ENCODE measurements at regions not wholly inside any gene's neighbourhood (a gene's known extent, or its start where the extent isn't known, plus 50 kb on each side); places are given as distances from the start of the nearest gene placed in this dataset.

DNA sequence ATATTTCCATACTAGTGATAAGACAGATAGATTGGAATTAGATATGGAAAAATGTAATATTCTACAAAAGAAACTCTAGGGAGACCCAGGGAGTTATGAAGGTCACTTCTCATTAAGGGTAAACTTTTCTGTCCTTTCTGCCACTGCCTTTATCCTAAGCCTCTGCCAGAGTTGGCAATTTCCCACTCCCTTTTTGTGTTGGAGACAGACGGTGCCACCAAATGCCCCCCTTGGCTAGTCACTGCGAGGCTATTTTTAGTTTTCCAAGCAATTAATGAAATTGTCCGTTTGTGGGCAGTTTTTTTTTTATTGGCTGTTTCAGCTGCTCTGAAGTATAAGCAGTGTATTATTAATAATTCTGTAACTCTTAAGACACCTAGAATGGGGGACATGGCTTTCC, 67.6 kb upstream of the TENM4 start:
- TF ChIP-seq, protein P1, sequence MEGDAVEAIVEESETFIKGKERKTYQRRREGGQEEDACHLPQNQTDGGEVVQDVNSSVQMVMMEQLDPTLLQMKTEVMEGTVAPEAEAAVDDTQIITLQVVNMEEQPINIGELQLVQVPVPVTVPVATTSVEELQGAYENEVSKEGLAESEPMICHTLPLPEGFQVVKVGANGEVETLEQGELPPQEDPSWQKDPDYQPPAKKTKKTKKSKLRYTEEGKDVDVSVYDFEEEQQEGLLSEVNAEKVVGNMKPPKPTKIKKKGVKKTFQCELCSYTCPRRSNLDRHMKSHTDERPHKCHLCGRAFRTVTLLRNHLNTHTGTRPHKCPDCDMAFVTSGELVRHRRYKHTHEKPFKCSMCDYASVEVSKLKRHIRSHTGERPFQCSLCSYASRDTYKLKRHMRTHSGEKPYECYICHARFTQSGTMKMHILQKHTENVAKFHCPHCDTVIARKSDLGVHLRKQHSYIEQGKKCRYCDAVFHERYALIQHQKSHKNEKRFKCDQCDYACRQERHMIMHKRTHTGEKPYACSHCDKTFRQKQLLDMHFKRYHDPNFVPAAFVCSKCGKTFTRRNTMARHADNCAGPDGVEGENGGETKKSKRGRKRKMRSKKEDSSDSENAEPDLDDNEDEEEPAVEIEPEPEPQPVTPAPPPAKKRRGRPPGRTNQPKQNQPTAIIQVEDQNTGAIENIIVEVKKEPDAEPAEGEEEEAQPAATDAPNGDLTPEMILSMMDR (IDR thresholded peaks at IDR 0.05; ENCODE audit: low read depth, low read length, poor library complexity, severe bottlenecking) = no peak
- no peak for TF ChIP-seq EZH2phosphoT487 (IDR thresholded peaks at IDR 0.05; ENCODE audit: borderline replicate concordance, low read length)
